HG03565 (cell line): ENCODE measurements at regions not wholly inside any gene's neighbourhood (a gene's known extent, or its start where the extent isn't known, plus 50 kb on each side); places are given as distances from the start of the nearest gene placed in this dataset.
"Not testable (repeated sequence)": the region's sequence is repeated elsewhere in the genome, so short reads cannot be mapped to it uniquely, and the experiment has no call there.

Source experiments
- ATAC-seq: cut with Tn5 transposase; IDR thresholded peaks from one replicate; pipeline ENCODE4 v1.9.1; 2021; ENCODE audit warnings: mild to moderate bottlenecking, moderate library complexity; ENCODE audit not compliant: unreplicated experiment

GRCh38 chr1:82079607-82080006, 278.9 kb downstream of the ADGRL2 start:
- no peak for ATAC-seq

- ATAC-seq = no peak
Measured at GRCh38 chr1:82073659-82074058, 272.9 kb downstream of the ADGRL2 start.

GRCh38 chr1:82073071-82073470, 272.3 kb downstream of the ADGRL2 start:
- ATAC-seq = no peak

- ATAC-seq = no peak
Measured at GRCh38 chr1:82065916-82066315, 265.2 kb downstream of the ADGRL2 start.

- ATAC-seq = no peak
Measured at GRCh38 chr1:82064691-82065090, 264.0 kb downstream of the ADGRL2 start.

GRCh38 chr1:82062206-82062605, 261.5 kb downstream of the ADGRL2 start:
- no peak for ATAC-seq

- no peak for ATAC-seq
Measured at GRCh38 chr1:82059959-82060358, 259.2 kb downstream of the ADGRL2 start.

GRCh38 chr1:82057011-82057410, 256.3 kb downstream of the ADGRL2 start:
- no peak for ATAC-seq

GRCh38 chr1:82055375-82055774, 254.6 kb downstream of the ADGRL2 start:
- ATAC-seq = not testable (repeated sequence)

- ATAC-seq = no peak
Measured at GRCh38 chr1:82052563-82052962, 251.8 kb downstream of the ADGRL2 start.

GRCh38 chr1:82048596-82048995, 247.9 kb downstream of the ADGRL2 start:
- ATAC-seq = no peak

GRCh38 chr1:82045221-82045620, 244.5 kb downstream of the ADGRL2 start:
- ATAC-seq = no peak

- no peak for ATAC-seq
Measured at GRCh38 chr1:82044536-82044935, 243.8 kb downstream of the ADGRL2 start.

GRCh38 chr1:82044111-82044510, 243.4 kb downstream of the ADGRL2 start:
- ATAC-seq = no peak

- no peak for ATAC-seq
Measured at GRCh38 chr1:82042306-82043060, 241.7 kb downstream of the ADGRL2 start.
